B cell (primary cell): ENCODE measurements at regions not wholly inside any gene's neighbourhood (a gene's known extent, or its start where the extent isn't known, plus 50 kb on each side); places are given as distances from the start of the nearest gene placed in this dataset.

Source experiments
- ATAC-seq: fragments of 200-7000 bp; cut with Tn5 transposase; one replicate; pipeline ENCODE4 v1.10.0; 2021; ENCODE audit warnings: low read depth, mild to moderate bottlenecking, moderate number of reproducible peaks, moderate library complexity
- CTCF ChIA-PET: fragments of 350-600 bp; sonication (Branson Sonifier 250); formaldehyde crosslinking; loops from one replicate; lab custom pipeline; 2021; ENCODE audit warnings: antibody characterized with exemption, inconsistent platforms; lab: Charles Lee
- POLR2A ChIA-PET: fragments of 350-600 bp; sonication (Branson Sonifier 250); formaldehyde crosslinking; loops from one replicate; lab custom pipeline; 2021; ENCODE audit warnings: antibody characterized with exemption; lab: Charles Lee
- DNase-seq: peaks from one replicate; pipeline ENCODE4 v3.0.0; 2013
- H2AFZ ChIP-seq: 2 replicates; pipeline ENCODE4 v1.6.1; 2012; ENCODE audit warnings: mild to moderate bottlenecking, low read depth, low read length; ENCODE audit not compliant: insufficient read depth, poor library complexity, severe bottlenecking
- H3K27ac ChIP-seq, 2 donors: 1 replicate in 1 of 2; 2 replicates in 1 of 2; pipeline ENCODE4 v1.5.1; 2012 to 2013; ENCODE audit warnings: low read length in 2 of 2, mild to moderate bottlenecking in 2 of 2, moderate library complexity in 1 of 2
- H3K27me3 ChIP-seq, 4 experiments: fragments of 200-600 bp in 1 of 4; sonication (generic) in 1 of 4; replicated peaks in 1 of 4; 1 replicate in 2 of 4; 2 replicates in 2 of 4; pipeline versions ENCODE4 v1.6.1 to v1.7.0; 2013 to 2016; ENCODE audit warnings: low read length in 3 of 4, mild to moderate bottlenecking in 2 of 4, mixed read lengths in 1 of 4, moderate library complexity in 1 of 4; ENCODE audit not compliant: insufficient read depth in 4 of 4, control insufficient read depth in 3 of 4; ENCODE audit errors: control extremely low read depth in 1 of 4
- H3K36me3 ChIP-seq, 2 experiments: replicated peaks in 1 of 2; 1 replicate in 1 of 2; 2 replicates in 1 of 2; pipeline versions ENCODE4 v1.6.1 to v1.7.1; 2013; ENCODE audit warnings: low read length in 1 of 2; ENCODE audit not compliant: insufficient read depth in 2 of 2, control insufficient read depth in 1 of 2; ENCODE audit errors: control extremely low read depth in 1 of 2, extremely low read depth in 1 of 2
- H3K4me1 ChIP-seq, 2 donors: fragments of 200-600 bp in 1 of 2; sonication (generic) in 1 of 2; 1 replicate in 1 of 2; 2 replicates in 1 of 2; pipeline versions ENCODE4 v1.5.1 to v1.6.1; 2013 to 2017; ENCODE audit warnings: low read length in 2 of 2; ENCODE audit not compliant: control insufficient read depth in 2 of 2, insufficient read depth in 2 of 2
- H3K4me2 ChIP-seq: replicated peaks from 2 replicates; pipeline ENCODE3; 2012; ENCODE audit warnings: mild to moderate bottlenecking, low read depth, low read length; ENCODE audit not compliant: poor library complexity, severe bottlenecking
- H3K4me3 ChIP-seq, 5 experiments: fragments of 200-600 bp in 1 of 5; sonication (generic) in 1 of 5; 1 replicate in 3 of 5; 2 replicates in 2 of 5; pipeline versions ENCODE4 v1.5.1 to v1.7.0; 2011 to 2016; ENCODE audit warnings: low read length in 4 of 5, mild to moderate bottlenecking in 4 of 5, low read depth in 2 of 5, control low read depth in 1 of 5, moderate library complexity in 1 of 5; ENCODE audit not compliant: insufficient read depth in 1 of 5; ENCODE audit errors: control extremely low read depth in 1 of 5, extremely low read depth in 1 of 5
- H3K79me2 ChIP-seq: fragments of 200-600 bp; sonication (generic); one replicate; pipeline ENCODE4 v1.6.0; 2016; ENCODE audit warnings: low read length; ENCODE audit not compliant: control insufficient read depth, insufficient read depth
- H3K9ac ChIP-seq: fragments of 200-600 bp; sonication (generic); 2 replicates; pipeline ENCODE4 v1.6.1; 2017; ENCODE audit warnings: mild to moderate bottlenecking, low read length, moderate library complexity
- H3K9me3 ChIP-seq, 3 donors: one replicate each; pipeline versions ENCODE4 v1.6.1 to v1.7.1; 2013; ENCODE audit warnings: low read length in 2 of 3; ENCODE audit not compliant: control insufficient read depth in 2 of 3, insufficient read depth in 1 of 3; ENCODE audit errors: control extremely low read depth in 1 of 3
- H4K20me1 ChIP-seq: 2 replicates; pipeline ENCODE4 v1.6.0; 2012; ENCODE audit warnings: mild to moderate bottlenecking, low read length; ENCODE audit not compliant: insufficient read depth, control insufficient read depth, poor library complexity, severe bottlenecking
- H3K27ac Mint-ChIP-seq: one replicate; pipeline ENCODE4 v1.8.0; 2021; ENCODE audit warnings: mixed read lengths
- H3K27me3 Mint-ChIP-seq: one replicate; pipeline ENCODE4 v1.8.0; 2021; ENCODE audit warnings: mixed read lengths
- H3K4me1 Mint-ChIP-seq: one replicate; pipeline ENCODE4 v1.8.0; 2021; ENCODE audit warnings: mixed read lengths
- H3K4me3 Mint-ChIP-seq: one replicate; pipeline ENCODE4 v1.8.0; 2021; ENCODE audit warnings: mixed read lengths
- H3K9me3 Mint-ChIP-seq: one replicate; pipeline ENCODE4 v1.8.0; 2022; ENCODE audit warnings: mixed read lengths; ENCODE audit not compliant: insufficient read depth
- EZH2 ChIP-seq: IDR thresholded peaks from 2 replicates; pipeline ENCODE4 v1.6.1; 2012; ENCODE audit warnings: borderline replicate concordance, low read depth, mild to moderate bottlenecking, moderate library complexity, low read length; ENCODE audit not compliant: insufficient read depth, poor library complexity, severe bottlenecking
- WGBS: methylation state at CpG from one replicate; pipeline ENCODE4 v1.1.5; 2013; ENCODE audit warnings: missing lambda C conversion rate; ENCODE audit not compliant: insufficient coverage; 5-methylcytosine and 5-hydroxymethylcytosine counted together
- intact Hi-C: fragments of 100-400 bp; cut with micrococcal nuclease; formaldehyde crosslinking; loops from one replicate; pipeline ENCODE4 v1.10.0; 2022
- TF ChIP-seq, protein P1 (sequence below): fragments of 200-600 bp; IDR thresholded peaks from one replicate; pipeline ENCODE4 v1.8.0; 2022; ENCODE audit warnings: antibody characterized with exemption, mild to moderate bottlenecking

GRCh38 chr15:95169541-95170459 lies 938.4 kb downstream of the MCTP2 start:
- no peaks in the 10 kb centered on the region for H3K79me2 ChIP-seq
- ChIA-PET POLR2A (no interaction called here), CTCF (no interaction called here)
- H3K9ac ChIP-seq = no peak overlapping the region
- no peak for DNase-seq
- H3K4me1 Mint-ChIP-seq = no peaks in the 10 kb centered on the region
- H3K27me3 ChIP-seq = no peaks in the 10 kb centered on the region
- intact Hi-C loops = no loop called here
- H4K20me1 ChIP-seq = no peaks in the 10 kb centered on the region
- no peaks in the 10 kb centered on the region for H3K27me3 Mint-ChIP-seq
- H3K9me3 ChIP-seq = peaks cover 0 to 11% (median 0%) of the 10 kb centered on the region in 3 donors
- H3K9me3 Mint-ChIP-seq = no peaks in the 10 kb centered on the region
- H3K4me2 ChIP-seq = no peak overlapping the region
- H3K4me1 ChIP-seq = no peaks in the 10 kb centered on the region
- WGBS = 82% methylated on average over 29 of the region's 31 CpGs
- TF ChIP-seq, protein P1, sequence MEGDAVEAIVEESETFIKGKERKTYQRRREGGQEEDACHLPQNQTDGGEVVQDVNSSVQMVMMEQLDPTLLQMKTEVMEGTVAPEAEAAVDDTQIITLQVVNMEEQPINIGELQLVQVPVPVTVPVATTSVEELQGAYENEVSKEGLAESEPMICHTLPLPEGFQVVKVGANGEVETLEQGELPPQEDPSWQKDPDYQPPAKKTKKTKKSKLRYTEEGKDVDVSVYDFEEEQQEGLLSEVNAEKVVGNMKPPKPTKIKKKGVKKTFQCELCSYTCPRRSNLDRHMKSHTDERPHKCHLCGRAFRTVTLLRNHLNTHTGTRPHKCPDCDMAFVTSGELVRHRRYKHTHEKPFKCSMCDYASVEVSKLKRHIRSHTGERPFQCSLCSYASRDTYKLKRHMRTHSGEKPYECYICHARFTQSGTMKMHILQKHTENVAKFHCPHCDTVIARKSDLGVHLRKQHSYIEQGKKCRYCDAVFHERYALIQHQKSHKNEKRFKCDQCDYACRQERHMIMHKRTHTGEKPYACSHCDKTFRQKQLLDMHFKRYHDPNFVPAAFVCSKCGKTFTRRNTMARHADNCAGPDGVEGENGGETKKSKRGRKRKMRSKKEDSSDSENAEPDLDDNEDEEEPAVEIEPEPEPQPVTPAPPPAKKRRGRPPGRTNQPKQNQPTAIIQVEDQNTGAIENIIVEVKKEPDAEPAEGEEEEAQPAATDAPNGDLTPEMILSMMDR = no peak
- no peak for TF ChIP-seq EZH2
- no peak for ATAC-seq
- H3K27ac Mint-ChIP-seq = no peak overlapping the region
- H3K36me3 ChIP-seq = no peaks in the 10 kb centered on the region
- H3K4me3 ChIP-seq = no peak overlapping the region
- no peak overlapping the region for H3K27ac ChIP-seq
- H3K4me3 Mint-ChIP-seq = no peak overlapping the region
- H2AFZ ChIP-seq = no peak overlapping the region
